Gastroesophageal sphincter (tissue), 4 donors: ENCODE measurements at regions not wholly inside any gene's neighbourhood (a gene's known extent, or its start where the extent isn't known, plus 50 kb on each side); places are given as distances from the start of the nearest gene placed in this dataset.
"Not testable (repeated sequence)": the region's sequence is repeated elsewhere in the genome, so short reads cannot be mapped to it uniquely, and the experiment has no call there.

Experiments
- ATAC-seq: fragments of 150-250 bp; one replicate; pipeline ENCODE4 v1.9.1; 2016; ENCODE audit warnings: mild to moderate bottlenecking, moderate library complexity
- H3K27ac ChIP-seq, 4 donors: fragments of 200-600 bp; sonication (generic) in 3 of 4; 1 replicate in 3 of 4; 2 replicates in 1 of 4; pipeline ENCODE4 v1.5.1; 2016 to 2019
- H3K27me3 ChIP-seq: fragments of 200-600 bp; sonication (generic); one replicate; pipeline ENCODE4 v1.5.1; 2019
- H3K36me3 ChIP-seq, 2 donors: fragments of 200-600 bp; sonication (generic); one replicate each; pipeline ENCODE4 v1.5.1; 2019; ENCODE audit warnings: control low read depth in 1 of 2
- H3K4me1 ChIP-seq, 3 donors: fragments of 200-600 bp; sonication (generic); 1 replicate in 2 of 3; 2 replicates in 1 of 3; pipeline ENCODE4 v1.5.1; 2016 to 2019; ENCODE audit warnings: control low read depth in 2 of 3
- H3K4me3 ChIP-seq, 2 donors: fragments of 200-600 bp; sonication (generic); one replicate each; pipeline ENCODE4 v1.5.1; 2019; ENCODE audit warnings: mild to moderate bottlenecking in 1 of 2, moderate library complexity in 1 of 2
- H3K9me3 ChIP-seq, 3 donors: fragments of 200-600 bp; sonication (generic); one replicate each; pipeline ENCODE4 v1.5.1; 2017 to 2019; ENCODE audit warnings: control low read depth in 2 of 3
- EP300 ChIP-seq: sonication (generic); formaldehyde crosslinking; IDR thresholded peaks from one replicate; pipeline ENCODE4 v1.6.1; 2017; ENCODE audit warnings: antibody characterized with exemption, mild to moderate bottlenecking
- POLR2A ChIP-seq, 2 donors: fragments of 450-650 bp; IDR thresholded peaks; one replicate each; pipeline ENCODE4 v1.6.1; 2017; ENCODE audit warnings: antibody characterized with exemption in 2 of 2, mild to moderate bottlenecking in 2 of 2, moderate library complexity in 1 of 2
- POLR2AphosphoS5 ChIP-seq: sonication (generic); formaldehyde crosslinking; IDR thresholded peaks from one replicate; pipeline ENCODE4 v1.6.1; 2017; ENCODE audit warnings: antibody characterized with exemption
- WGBS, 2 donors: methylation state at CpG; one replicate each; pipeline ENCODE4 v1.1.5; 2018; ENCODE audit warnings: low coverage in 1 of 2; 5-methylcytosine and 5-hydroxymethylcytosine counted together
- TF ChIP-seq, protein P1 (sequence below), 4 experiments: fragments of 200-600 bp in 2 of 4; fragments of 450-650 bp in 2 of 4; sonication (generic) in 1 of 4; IDR thresholded peaks; one replicate each; pipeline ENCODE4 v1.5.1; 2017 to 2019; ENCODE audit warnings: antibody characterized with exemption in 4 of 4, mild to moderate bottlenecking in 2 of 4, moderate library complexity in 2 of 4

DNA sequence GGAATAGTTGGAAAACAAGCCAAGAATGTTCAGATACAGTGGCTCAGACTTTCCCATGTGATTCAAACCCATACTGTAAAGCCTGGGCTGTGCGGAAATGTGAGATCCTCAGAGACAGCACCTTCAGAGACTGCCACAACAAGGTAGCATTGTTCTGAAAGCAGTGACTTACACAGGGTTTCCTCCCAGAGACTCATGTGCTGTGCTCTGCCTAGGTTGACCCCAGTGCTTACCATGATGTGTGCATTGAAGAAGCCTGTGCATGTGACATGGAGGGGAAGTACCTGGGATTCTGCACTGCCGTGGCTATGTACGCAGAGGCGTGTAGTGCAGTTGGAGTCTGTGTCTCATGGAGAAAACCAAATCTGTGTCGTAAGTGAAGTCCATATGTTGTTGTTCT is 219.4 kb downstream of the LRRK2 start:
- Histone ChIP-seq H3K27ac (no peak overlapping the region), H3K4me3 (no peak overlapping the region), H3K27me3 (no peaks in the 10 kb centered on the region), H3K9me3 (no peaks in the 10 kb centered on the region), H3K4me1 (no peaks in the 10 kb centered on the region), H3K36me3 (no peaks in the 10 kb centered on the region)
- no peak for ATAC-seq
- TF ChIP-seq EP300 (no peak), POLR2A (IDR thresholded peaks at IDR 0.05) (no peak), POLR2AphosphoS5 (no peak)
- TF ChIP-seq, protein P1, sequence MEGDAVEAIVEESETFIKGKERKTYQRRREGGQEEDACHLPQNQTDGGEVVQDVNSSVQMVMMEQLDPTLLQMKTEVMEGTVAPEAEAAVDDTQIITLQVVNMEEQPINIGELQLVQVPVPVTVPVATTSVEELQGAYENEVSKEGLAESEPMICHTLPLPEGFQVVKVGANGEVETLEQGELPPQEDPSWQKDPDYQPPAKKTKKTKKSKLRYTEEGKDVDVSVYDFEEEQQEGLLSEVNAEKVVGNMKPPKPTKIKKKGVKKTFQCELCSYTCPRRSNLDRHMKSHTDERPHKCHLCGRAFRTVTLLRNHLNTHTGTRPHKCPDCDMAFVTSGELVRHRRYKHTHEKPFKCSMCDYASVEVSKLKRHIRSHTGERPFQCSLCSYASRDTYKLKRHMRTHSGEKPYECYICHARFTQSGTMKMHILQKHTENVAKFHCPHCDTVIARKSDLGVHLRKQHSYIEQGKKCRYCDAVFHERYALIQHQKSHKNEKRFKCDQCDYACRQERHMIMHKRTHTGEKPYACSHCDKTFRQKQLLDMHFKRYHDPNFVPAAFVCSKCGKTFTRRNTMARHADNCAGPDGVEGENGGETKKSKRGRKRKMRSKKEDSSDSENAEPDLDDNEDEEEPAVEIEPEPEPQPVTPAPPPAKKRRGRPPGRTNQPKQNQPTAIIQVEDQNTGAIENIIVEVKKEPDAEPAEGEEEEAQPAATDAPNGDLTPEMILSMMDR (IDR thresholded peaks at IDR 0.05), result no peak
- 94 to 100% methylated on average over 2 to 5 of the region's 5 CpGs for WGBS, 2 donors

DNA sequence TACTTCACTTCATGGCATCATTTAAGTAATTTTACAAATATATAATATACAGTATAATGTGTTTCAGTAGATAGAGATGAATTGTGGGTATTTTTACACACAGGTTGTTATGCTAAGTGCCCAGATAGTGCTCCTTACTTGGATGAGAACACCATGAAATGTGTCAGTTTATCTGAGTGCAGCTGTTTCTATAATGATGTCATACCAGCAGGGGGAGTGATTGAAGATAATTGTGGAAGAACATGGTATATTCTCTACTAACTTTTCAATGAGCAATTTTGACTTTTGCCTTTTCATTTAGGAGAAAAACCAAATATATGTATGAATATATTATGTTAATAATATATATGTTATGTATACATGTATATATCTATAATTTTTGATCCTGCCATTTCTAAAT is 221.6 kb downstream of the LRRK2 start:
- H3K4me1 ChIP-seq, result no peaks in the 10 kb centered on the region
- no peaks in the 10 kb centered on the region for H3K36me3 ChIP-seq
- no peak overlapping the region for H3K4me3 ChIP-seq
- H3K9me3 ChIP-seq, result no peaks in the 10 kb centered on the region
- H3K27me3 ChIP-seq, result no peaks in the 10 kb centered on the region
- TF ChIP-seq EP300, result no peak
- no peak for TF ChIP-seq POLR2AphosphoS5
- TF ChIP-seq, protein P1 (IDR thresholded peaks at IDR 0.05), result peak in 2 of 4 experiments; percentile 7 to 19
- TF ChIP-seq POLR2A (IDR thresholded peaks at IDR 0.05), result no peak
- no peak overlapping the region for H3K27ac ChIP-seq
- no peak for ATAC-seq

DNA sequence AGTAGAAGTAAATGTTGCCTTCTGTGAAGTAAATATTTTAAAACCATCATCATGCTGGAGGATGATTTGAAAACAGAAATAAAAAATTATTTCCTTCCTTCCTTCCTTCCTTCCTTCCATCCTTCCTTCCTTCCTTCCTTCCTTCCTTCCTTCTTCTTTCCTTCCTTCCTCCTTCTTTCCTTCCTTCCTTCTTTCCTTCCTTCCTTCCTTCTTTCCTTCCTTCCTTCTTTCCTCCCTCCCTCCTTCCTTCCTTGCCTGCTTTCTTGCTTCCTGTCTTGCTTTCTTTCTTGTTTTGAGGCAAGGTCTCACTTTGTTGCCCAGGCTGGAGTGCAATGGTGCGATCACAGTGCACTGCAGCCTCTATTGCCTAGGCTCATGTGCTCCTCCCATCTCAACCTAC is 223.7 kb downstream of the LRRK2 start:
- H3K27ac ChIP-seq, ATAC-seq, H3K9me3 ChIP-seq, H3K27me3 ChIP-seq, H3K36me3 ChIP-seq, H3K4me3 ChIP-seq, H3K4me1 ChIP-seq: not testable (repeated sequence)
- 91 to 100% methylated on average over 1 of the region's 1 CpG for WGBS, 2 donors

DNA sequence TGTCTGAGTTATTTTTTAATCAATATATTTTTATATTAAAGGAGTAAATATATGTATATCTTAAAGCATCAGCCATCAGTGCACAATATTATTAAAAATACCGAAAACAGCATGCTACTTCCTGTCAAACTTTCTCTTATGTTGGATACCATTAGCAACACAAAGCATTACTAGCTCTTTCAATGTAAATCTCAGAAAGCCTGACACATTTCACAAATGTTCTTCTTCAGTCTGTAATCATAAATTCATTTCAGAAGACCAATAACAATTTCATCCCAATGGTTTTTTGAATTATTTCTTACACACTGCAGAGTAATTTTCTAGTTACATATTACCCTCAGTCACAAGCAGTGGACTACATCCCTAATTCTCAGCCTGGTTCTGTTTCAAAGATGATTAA is 226.9 kb downstream of the LRRK2 start:
- 71 to 92% methylated on average over 1 of the region's 1 CpG for WGBS, 2 donors
- TF ChIP-seq POLR2A (IDR thresholded peaks at IDR 0.05) (no peak), EP300 (no peak), POLR2AphosphoS5 (no peak)
- TF ChIP-seq, protein P1 (IDR thresholded peaks at IDR 0.05), result no peak
- no peaks in the 10 kb centered on the region for H3K9me3 ChIP-seq
- H3K27me3 ChIP-seq, result no peaks in the 10 kb centered on the region
- no peaks in the 10 kb centered on the region for H3K36me3 ChIP-seq
- no peaks in the 10 kb centered on the region for H3K4me1 ChIP-seq
- no peak for ATAC-seq
- no peak overlapping the region for H3K4me3 ChIP-seq
- H3K27ac ChIP-seq, result no peak overlapping the region

DNA sequence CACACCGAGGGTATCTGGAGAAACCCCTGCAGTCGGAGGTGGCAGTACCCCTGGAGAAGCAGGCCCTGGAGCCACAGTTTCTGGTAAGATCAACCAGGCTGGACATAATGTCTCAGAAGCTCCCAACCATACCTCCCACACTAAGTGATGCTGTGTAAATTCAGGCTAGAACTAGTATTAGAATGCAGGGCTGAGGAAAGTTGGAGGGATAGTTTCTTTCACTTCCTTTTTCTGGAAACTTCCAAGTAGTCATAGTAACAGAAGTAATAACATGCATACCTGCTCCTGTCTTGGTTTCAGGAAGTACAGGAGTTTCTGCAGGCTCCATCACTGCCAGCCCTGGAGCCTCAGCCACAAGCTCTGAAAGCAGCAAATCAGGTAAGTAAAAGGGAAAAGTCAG is 228.1 kb upstream of the CNTN1 start:
- WGBS, 2 donors, result 83 to 100% methylated on average over 1 to 2 of the region's 2 CpGs
- H3K9me3 ChIP-seq, result no peaks in the 10 kb centered on the region
- TF ChIP-seq EP300, result no peak
- TF ChIP-seq, protein P1 (IDR thresholded peaks at IDR 0.05), result no peak
- TF ChIP-seq POLR2AphosphoS5, result no peak
- TF ChIP-seq POLR2A (IDR thresholded peaks at IDR 0.05), result no peak
- H3K27ac ChIP-seq, result no peak overlapping the region
- no peak overlapping the region for H3K4me3 ChIP-seq
- H3K36me3 ChIP-seq, result no peaks in the 10 kb centered on the region
- no peaks in the 10 kb centered on the region for H3K4me1 ChIP-seq
- ATAC-seq, result no peak
- no peaks in the 10 kb centered on the region for H3K27me3 ChIP-seq

DNA sequence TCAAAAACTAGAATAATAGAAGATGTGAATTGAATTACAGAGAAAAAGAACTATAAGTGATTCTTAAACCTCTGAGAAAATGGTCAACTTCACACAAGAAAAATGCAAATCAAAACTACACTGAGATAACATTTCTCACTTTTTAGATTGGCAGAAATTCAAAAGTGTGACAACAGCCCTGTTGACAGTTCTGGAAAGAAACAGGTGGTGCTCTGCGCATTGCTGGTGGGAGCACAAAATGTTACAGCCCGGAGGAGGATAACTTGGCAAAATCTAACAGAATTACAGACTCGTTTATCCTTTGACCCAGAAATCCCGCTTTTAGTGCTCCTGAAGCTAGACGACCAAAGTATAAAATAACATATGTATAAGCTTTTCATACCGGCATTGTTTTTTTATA is 222.5 kb upstream of the CNTN1 start:
- WGBS, 2 donors, result 29 to 47% methylated on average over 6 of the region's 6 CpGs
- no peaks in the 10 kb centered on the region for H3K9me3 ChIP-seq
- no peak for ATAC-seq
- TF ChIP-seq POLR2AphosphoS5, result no peak
- no peak for TF ChIP-seq EP300
- TF ChIP-seq, protein P1 (IDR thresholded peaks at IDR 0.05), result no peak
- H3K27ac ChIP-seq, result no peak overlapping the region
- H3K4me3 ChIP-seq, result no peak overlapping the region
- no peaks in the 10 kb centered on the region for H3K27me3 ChIP-seq
- no peaks in the 10 kb centered on the region for H3K36me3 ChIP-seq
- no peaks in the 10 kb centered on the region for H3K4me1 ChIP-seq
